HG03139 (cell line): ENCODE measurements at regions not wholly inside any gene's neighbourhood (a gene's known extent, or its start where the extent isn't known, plus 50 kb on each side); places are given as distances from the start of the nearest gene placed in this dataset.
"Not testable (repeated sequence)": the region's sequence is repeated elsewhere in the genome, so short reads cannot be mapped to it uniquely, and the experiment has no call there.

Experiments used
- ATAC-seq: cut with Tn5 transposase; IDR thresholded peaks from one replicate; pipeline ENCODE4 v1.9.1; 2021; ENCODE audit not compliant: unreplicated experiment

- no peak for ATAC-seq
Observed at GRCh38 chr9:29245351-29245750, 1672.1 kb upstream of the C9orf72 start.

GRCh38 chr9:29270400-29270799, 1697.1 kb upstream of the C9orf72 start:
- not testable (repeated sequence) for ATAC-seq

- ATAC-seq: no peak
Observed at GRCh38 chr9:29282121-29282520, 1708.8 kb upstream of the C9orf72 start.

- ATAC-seq: no peak
Observed at GRCh38 chr9:29285818-29286217, 1712.5 kb upstream of the C9orf72 start.

GRCh38 chr9:29289365-29289764, 1716.1 kb upstream of the C9orf72 start:
- no peak for ATAC-seq

GRCh38 chr9:29290516-29290915, 1717.2 kb upstream of the C9orf72 start:
- ATAC-seq: no peak

GRCh38 chr9:29297592-29297991, 1724.3 kb upstream of the C9orf72 start:
- ATAC-seq: no peak

- no peak for ATAC-seq
Observed at GRCh38 chr9:29311221-29311620, 1737.9 kb upstream of the C9orf72 start.

- no peak for ATAC-seq
Observed at GRCh38 chr9:29312327-29312726, 1739.0 kb upstream of the C9orf72 start.

- ATAC-seq: no peak
Observed at GRCh38 chr9:29319736-29320513, 1746.6 kb upstream of the C9orf72 start.

GRCh38 chr9:29322240-29322639, 1749.0 kb upstream of the C9orf72 start:
- ATAC-seq: no peak

GRCh38 chr9:29325894-29326293, 1752.6 kb upstream of the C9orf72 start:
- ATAC-seq: no peak

- ATAC-seq: no peak
Observed at GRCh38 chr9:29332789-29333188, 1759.5 kb upstream of the C9orf72 start.

GRCh38 chr9:29336281-29336680, 1763.0 kb upstream of the C9orf72 start:
- ATAC-seq: no peak

GRCh38 chr9:29339387-29339786, 1766.1 kb upstream of the C9orf72 start:
- ATAC-seq: no peak

- ATAC-seq: no peak
Observed at GRCh38 chr9:29348999-29349398, 1775.7 kb upstream of the C9orf72 start.

GRCh38 chr9:29389421-29389820, 1816.1 kb upstream of the C9orf72 start:
- ATAC-seq: no peak

- ATAC-seq: no peak
Observed at GRCh38 chr9:29390859-29391258, 1817.6 kb upstream of the C9orf72 start.

GRCh38 chr9:29393064-29393463, 1819.8 kb upstream of the C9orf72 start:
- ATAC-seq: no peak

- ATAC-seq: no peak
Observed at GRCh38 chr9:29394855-29395254, 1821.6 kb upstream of the C9orf72 start.

GRCh38 chr9:29397148-29397547, 1823.9 kb upstream of the C9orf72 start:
- ATAC-seq: no peak

GRCh38 chr9:29416204-29416603, 1842.9 kb upstream of the C9orf72 start:
- ATAC-seq: no peak

- ATAC-seq: no peak
Observed at GRCh38 chr9:29422438-29422837, 1849.2 kb upstream of the C9orf72 start.
